SU-DHL-6 (cell line): ENCODE measurements at regions not wholly inside any gene's neighbourhood (a gene's known extent, or its start where the extent isn't known, plus 50 kb on each side); places are given as distances from the start of the nearest gene placed in this dataset.

ENCODE experiments used
- CTCF ChIP-seq: fragments of 200-600 bp; sonication (generic); IDR thresholded peaks from one replicate; pipeline ENCODE4 v1.5.1; 2017; ENCODE audit warnings: antibody characterized with exemption, mild to moderate bottlenecking, low read length, moderate library complexity; ENCODE audit not compliant: insufficient read depth, poor library complexity, severe bottlenecking
- EZH2phosphoT487 ChIP-seq: fragments of 200-600 bp; sonication (generic), shearing (Covaris generic); conservative IDR thresholded peaks from 2 replicates; pipeline ENCODE4 v1.6.1; 2018; ENCODE audit warnings: mild to moderate bottlenecking, antibody characterized with exemption, low read length, moderate library complexity, mixed read lengths

GRCh38 chr16:17917316-17918019 is 419.1 kb downstream of the NPIPA8 start:
- TF ChIP-seq CTCF, result no peak
- TF ChIP-seq EZH2phosphoT487, result no peak
